ENCODE measurements at regions not wholly inside any gene's neighbourhood (a gene's known extent, or its start where the extent isn't known, plus 50 kb on each side); places are given as distances from the start of the nearest gene placed in this dataset.

DNA sequence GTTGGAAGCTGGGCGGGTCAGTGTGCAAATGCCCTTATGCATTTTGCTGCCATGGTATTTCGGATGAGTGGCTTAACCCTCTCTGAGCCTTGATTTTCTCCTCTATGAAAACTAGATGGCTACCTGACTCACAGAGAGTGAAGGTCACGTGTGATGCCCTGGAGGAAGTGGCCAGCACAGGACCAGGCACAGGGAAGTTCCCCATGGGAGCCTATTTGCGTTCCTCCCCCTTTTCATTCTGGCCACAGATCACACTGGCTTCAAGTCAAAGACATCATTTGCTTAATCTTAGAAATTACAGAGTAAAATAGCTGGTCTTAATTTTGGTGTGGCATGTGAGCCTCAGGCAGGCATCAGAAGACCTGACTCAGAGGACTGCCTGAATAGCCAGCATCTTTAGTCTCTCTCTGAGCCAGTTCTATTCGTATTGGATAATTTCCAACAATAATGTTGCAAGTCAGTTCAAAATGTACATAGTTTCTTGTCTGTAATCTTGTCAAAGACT lies 57.6 kb upstream of the CD302 start:
- TF ChIP-seq, protein P1, sequence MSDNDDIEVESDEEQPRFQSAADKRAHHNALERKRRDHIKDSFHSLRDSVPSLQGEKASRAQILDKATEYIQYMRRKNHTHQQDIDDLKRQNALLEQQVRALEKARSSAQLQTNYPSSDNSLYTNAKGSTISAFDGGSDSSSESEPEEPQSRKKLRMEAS (IDR thresholded peaks at IDR 0.05; ENCODE audit: low read depth), result no peak
- TF ChIP-seq RAD21 (IDR thresholded peaks at IDR 0.05; ENCODE audit: low read length) (no peak), ELF1 (IDR thresholded peaks at IDR 0.05) (no peak), EP300 (IDR thresholded peaks at IDR 0.05; ENCODE audit: borderline replicate concordance in 1 of 2, low read depth in 1 of 2, low read length in 1 of 2) (no peak), YY1 (IDR thresholded peaks at IDR 0.05; ENCODE audit: low read depth) (no peak), NRF1 (IDR thresholded peaks at IDR 0.05; ENCODE audit: low read depth, low read length) (no peak), TAF1 (IDR thresholded peaks at IDR 0.05; ENCODE audit: borderline replicate concordance, low read depth, low read length) (no peak), POLR2AphosphoS5 (IDR thresholded peaks at IDR 0.05; ENCODE audit: low read depth, low read length) (no peak), SMC3 (IDR thresholded peaks at IDR 0.05; ENCODE audit: low read depth, low read length) (no peak)
- TF ChIP-seq, protein P2, sequence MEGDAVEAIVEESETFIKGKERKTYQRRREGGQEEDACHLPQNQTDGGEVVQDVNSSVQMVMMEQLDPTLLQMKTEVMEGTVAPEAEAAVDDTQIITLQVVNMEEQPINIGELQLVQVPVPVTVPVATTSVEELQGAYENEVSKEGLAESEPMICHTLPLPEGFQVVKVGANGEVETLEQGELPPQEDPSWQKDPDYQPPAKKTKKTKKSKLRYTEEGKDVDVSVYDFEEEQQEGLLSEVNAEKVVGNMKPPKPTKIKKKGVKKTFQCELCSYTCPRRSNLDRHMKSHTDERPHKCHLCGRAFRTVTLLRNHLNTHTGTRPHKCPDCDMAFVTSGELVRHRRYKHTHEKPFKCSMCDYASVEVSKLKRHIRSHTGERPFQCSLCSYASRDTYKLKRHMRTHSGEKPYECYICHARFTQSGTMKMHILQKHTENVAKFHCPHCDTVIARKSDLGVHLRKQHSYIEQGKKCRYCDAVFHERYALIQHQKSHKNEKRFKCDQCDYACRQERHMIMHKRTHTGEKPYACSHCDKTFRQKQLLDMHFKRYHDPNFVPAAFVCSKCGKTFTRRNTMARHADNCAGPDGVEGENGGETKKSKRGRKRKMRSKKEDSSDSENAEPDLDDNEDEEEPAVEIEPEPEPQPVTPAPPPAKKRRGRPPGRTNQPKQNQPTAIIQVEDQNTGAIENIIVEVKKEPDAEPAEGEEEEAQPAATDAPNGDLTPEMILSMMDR (IDR thresholded peaks at IDR 0.05), result no peak
- TF ChIP-seq, protein P3, sequence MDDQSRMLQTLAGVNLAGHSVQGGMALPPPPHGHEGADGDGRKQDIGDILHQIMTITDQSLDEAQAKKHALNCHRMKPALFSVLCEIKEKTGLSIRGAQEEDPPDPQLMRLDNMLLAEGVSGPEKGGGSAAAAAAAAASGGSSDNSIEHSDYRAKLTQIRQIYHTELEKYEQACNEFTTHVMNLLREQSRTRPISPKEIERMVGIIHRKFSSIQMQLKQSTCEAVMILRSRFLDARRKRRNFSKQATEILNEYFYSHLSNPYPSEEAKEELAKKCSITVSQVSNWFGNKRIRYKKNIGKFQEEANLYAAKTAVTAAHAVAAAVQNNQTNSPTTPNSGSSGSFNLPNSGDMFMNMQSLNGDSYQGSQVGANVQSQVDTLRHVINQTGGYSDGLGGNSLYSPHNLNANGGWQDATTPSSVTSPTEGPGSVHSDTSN (IDR thresholded peaks at IDR 0.05), result no peak
- TF ChIP-seq, protein P4, sequence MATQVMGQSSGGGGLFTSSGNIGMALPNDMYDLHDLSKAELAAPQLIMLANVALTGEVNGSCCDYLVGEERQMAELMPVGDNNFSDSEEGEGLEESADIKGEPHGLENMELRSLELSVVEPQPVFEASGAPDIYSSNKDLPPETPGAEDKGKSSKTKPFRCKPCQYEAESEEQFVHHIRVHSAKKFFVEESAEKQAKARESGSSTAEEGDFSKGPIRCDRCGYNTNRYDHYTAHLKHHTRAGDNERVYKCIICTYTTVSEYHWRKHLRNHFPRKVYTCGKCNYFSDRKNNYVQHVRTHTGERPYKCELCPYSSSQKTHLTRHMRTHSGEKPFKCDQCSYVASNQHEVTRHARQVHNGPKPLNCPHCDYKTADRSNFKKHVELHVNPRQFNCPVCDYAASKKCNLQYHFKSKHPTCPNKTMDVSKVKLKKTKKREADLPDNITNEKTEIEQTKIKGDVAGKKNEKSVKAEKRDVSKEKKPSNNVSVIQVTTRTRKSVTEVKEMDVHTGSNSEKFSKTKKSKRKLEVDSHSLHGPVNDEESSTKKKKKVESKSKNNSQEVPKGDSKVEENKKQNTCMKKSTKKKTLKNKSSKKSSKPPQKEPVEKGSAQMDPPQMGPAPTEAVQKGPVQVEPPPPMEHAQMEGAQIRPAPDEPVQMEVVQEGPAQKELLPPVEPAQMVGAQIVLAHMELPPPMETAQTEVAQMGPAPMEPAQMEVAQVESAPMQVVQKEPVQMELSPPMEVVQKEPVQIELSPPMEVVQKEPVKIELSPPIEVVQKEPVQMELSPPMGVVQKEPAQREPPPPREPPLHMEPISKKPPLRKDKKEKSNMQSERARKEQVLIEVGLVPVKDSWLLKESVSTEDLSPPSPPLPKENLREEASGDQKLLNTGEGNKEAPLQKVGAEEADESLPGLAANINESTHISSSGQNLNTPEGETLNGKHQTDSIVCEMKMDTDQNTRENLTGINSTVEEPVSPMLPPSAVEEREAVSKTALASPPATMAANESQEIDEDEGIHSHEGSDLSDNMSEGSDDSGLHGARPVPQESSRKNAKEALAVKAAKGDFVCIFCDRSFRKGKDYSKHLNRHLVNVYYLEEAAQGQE (IDR thresholded peaks at IDR 0.05; ENCODE audit: low read depth, low read length), result no peak
